ENCODE measurements at regions not wholly inside any gene's neighbourhood (a gene's known extent, or its start where the extent isn't known, plus 50 kb on each side); places are given as distances from the start of the nearest gene placed in this dataset.

DNA sequence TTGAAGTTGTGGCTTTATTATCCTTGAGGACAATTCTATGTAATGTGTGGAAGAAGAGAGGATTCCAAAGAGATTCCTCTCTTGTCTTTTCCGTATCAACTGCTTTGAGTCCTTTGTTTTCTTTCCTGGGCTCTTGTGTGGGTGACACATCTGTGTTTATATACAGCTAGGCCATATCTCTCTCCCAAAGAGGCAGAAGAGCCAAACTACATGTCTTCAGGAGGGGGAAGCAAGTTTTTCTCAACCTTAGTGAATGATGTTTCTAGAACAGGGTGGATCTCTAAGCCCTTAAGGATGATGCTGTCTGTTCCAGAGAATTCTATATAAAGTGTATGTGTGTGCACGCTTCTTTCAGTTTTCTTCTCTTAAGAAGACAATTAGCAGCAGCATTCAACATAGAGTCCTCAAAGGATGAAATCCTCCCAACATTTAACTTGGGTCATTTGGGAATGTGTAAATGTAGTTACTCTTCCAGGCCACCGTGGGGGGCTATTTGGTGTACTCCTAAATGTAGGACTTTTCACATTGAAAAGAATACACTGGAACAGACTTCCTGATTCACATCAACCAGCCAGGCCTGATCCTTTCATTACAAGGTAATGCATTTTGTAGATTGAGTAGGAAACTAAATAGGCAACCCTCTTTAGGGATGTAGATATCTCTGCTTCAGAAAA is 92.8 kb upstream of the EEF1E1 start:
- Histone ChIP-seq H3K4me1 (peaks cover 6% of the 10 kb centered on the region), H3K36me3 (ENCODE audit: control insufficient read depth, insufficient read depth, low read length) (no peaks in the 10 kb centered on the region), H2AFZ (peak overlapping the region; percentile 47), H3K79me2 (no peaks in the 10 kb centered on the region), H3K4me3 (ENCODE audit: low read depth, low read length) (no peak overlapping the region), H3K4me2 (ENCODE audit: low read length) (no peak overlapping the region), H3K9me3 (ENCODE audit: control insufficient read depth, low read length) (no peaks in the 10 kb centered on the region), H3K9ac (no peak overlapping the region), H3K27me3 (ENCODE audit: control insufficient read depth, insufficient read depth, low read length) (no peaks in the 10 kb centered on the region), H3K27ac (no peak overlapping the region)
- TF ChIP-seq, protein P1, sequence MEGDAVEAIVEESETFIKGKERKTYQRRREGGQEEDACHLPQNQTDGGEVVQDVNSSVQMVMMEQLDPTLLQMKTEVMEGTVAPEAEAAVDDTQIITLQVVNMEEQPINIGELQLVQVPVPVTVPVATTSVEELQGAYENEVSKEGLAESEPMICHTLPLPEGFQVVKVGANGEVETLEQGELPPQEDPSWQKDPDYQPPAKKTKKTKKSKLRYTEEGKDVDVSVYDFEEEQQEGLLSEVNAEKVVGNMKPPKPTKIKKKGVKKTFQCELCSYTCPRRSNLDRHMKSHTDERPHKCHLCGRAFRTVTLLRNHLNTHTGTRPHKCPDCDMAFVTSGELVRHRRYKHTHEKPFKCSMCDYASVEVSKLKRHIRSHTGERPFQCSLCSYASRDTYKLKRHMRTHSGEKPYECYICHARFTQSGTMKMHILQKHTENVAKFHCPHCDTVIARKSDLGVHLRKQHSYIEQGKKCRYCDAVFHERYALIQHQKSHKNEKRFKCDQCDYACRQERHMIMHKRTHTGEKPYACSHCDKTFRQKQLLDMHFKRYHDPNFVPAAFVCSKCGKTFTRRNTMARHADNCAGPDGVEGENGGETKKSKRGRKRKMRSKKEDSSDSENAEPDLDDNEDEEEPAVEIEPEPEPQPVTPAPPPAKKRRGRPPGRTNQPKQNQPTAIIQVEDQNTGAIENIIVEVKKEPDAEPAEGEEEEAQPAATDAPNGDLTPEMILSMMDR (IDR thresholded peaks at IDR 0.05) = no peak

DNA sequence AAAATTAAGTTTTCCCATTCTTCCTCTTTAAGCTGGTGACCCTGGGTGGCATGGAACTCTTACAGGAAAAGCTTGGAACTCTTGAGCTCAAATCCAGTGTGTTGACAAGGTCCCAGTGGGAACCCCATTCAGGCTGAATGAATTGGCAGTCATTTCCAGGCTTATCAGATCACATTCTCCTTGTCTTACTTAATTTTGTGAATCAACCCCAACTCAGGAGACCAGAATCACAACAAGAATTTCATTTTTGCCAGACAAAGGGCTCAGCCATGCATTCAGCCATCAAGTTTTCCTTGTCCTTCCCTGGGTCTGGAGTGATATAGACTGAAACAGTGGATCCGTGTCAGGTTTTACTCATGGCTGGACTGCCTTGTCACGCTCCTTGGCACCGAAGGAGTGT is 92.1 kb upstream of the EEF1E1 start:
- H3K36me3 ChIP-seq (ENCODE audit: control insufficient read depth, insufficient read depth, low read length) = no peaks in the 10 kb centered on the region
- no peak overlapping the region for H3K27ac ChIP-seq
- TF ChIP-seq, protein P1 (IDR thresholded peaks at IDR 0.05) = no peak
- H3K4me3 ChIP-seq (ENCODE audit: low read depth, low read length) = no peak overlapping the region
- no peak overlapping the region for H3K4me2 ChIP-seq (ENCODE audit: low read length)
- H3K9me3 ChIP-seq (ENCODE audit: control insufficient read depth, low read length) = no peaks in the 10 kb centered on the region
- H3K79me2 ChIP-seq = no peaks in the 10 kb centered on the region
- H3K27me3 ChIP-seq (ENCODE audit: control insufficient read depth, insufficient read depth, low read length) = no peaks in the 10 kb centered on the region
- no peak overlapping the region for H3K9ac ChIP-seq
- peaks cover 6% of the 10 kb centered on the region for H3K4me1 ChIP-seq
- peak overlapping the region; percentile 47 for H2AFZ ChIP-seq

- Histone ChIP-seq H3K27me3 (ENCODE audit: control insufficient read depth, insufficient read depth, low read length) (no peaks in the 10 kb centered on the region), H3K4me2 (ENCODE audit: low read length) (no peak overlapping the region), H2AFZ (no peak overlapping the region), H3K9ac (no peak overlapping the region), H3K36me3 (ENCODE audit: control insufficient read depth, insufficient read depth, low read length) (no peaks in the 10 kb centered on the region), H3K27ac (no peak overlapping the region), H3K79me2 (no peaks in the 10 kb centered on the region), H3K4me3 (ENCODE audit: low read depth, low read length) (no peak overlapping the region), H3K4me1 (peaks cover 6% of the 10 kb centered on the region), H3K9me3 (ENCODE audit: control insufficient read depth, low read length) (no peaks in the 10 kb centered on the region)
- TF ChIP-seq, protein P1 (IDR thresholded peaks at IDR 0.05) = no peak
Observed at GRCh38 chr6:8193541-8193940, 91.2 kb upstream of the EEF1E1 start.

GRCh38 chr6:8192597-8192996 is 90.2 kb upstream of the EEF1E1 start:
- Histone ChIP-seq H3K27me3 (ENCODE audit: control insufficient read depth, insufficient read depth, low read length) (no peaks in the 10 kb centered on the region), H3K4me1 (peaks cover 6% of the 10 kb centered on the region), H3K79me2 (no peaks in the 10 kb centered on the region), H3K4me3 (ENCODE audit: low read depth, low read length) (no peak overlapping the region), H3K4me2 (ENCODE audit: low read length) (no peak overlapping the region), H2AFZ (no peak overlapping the region), H3K36me3 (ENCODE audit: control insufficient read depth, insufficient read depth, low read length) (no peaks in the 10 kb centered on the region), H3K9me3 (ENCODE audit: control insufficient read depth, low read length) (no peaks in the 10 kb centered on the region), H3K9ac (no peak overlapping the region), H3K27ac (no peak overlapping the region)
- TF ChIP-seq, protein P1 (IDR thresholded peaks at IDR 0.05) = no peak

DNA sequence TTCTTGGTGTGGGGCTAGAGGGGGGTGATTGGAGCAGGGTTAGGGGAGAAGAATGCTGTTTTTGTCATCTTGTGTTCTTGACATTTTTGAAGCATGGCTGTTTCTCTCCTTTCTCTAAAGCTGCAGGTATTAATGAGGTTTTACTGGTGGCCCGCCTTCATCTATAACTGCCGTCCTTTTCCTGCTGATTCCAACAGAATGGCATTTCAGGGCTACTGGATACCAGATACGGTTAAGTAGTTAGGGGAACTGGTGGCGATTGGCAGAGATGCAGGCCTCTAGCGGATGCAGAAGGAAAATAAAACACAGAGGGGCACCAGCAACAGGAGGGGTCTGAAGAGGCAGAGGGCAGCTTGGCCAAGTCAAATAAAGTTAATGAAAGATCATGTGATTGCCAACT is 89.7 kb upstream of the EEF1E1 start:
- no peaks in the 10 kb centered on the region for H3K36me3 ChIP-seq (ENCODE audit: control insufficient read depth, insufficient read depth, low read length)
- H3K9me3 ChIP-seq (ENCODE audit: control insufficient read depth, low read length) = no peaks in the 10 kb centered on the region
- H3K4me2 ChIP-seq (ENCODE audit: low read length) = no peak overlapping the region
- no peaks in the 10 kb centered on the region for H3K27me3 ChIP-seq (ENCODE audit: control insufficient read depth, insufficient read depth, low read length)
- no peak overlapping the region for H2AFZ ChIP-seq
- H3K27ac ChIP-seq = no peak overlapping the region
- no peaks in the 10 kb centered on the region for H3K79me2 ChIP-seq
- TF ChIP-seq, protein P1 (IDR thresholded peaks at IDR 0.05) = no peak
- H3K4me1 ChIP-seq = peaks cover 6% of the 10 kb centered on the region
- H3K4me3 ChIP-seq (ENCODE audit: low read depth, low read length) = no peak overlapping the region
- no peak overlapping the region for H3K9ac ChIP-seq
